Activated CD4-positive, alpha-beta T cell treated with anti-CD3 and anti-CD28 coated beads, Interleukin-2, amount 10 ng/mL, durations not matched to agents 24 days and 14 days (primary cell): ENCODE measurements at regions not wholly inside any gene's neighbourhood (a gene's known extent, or its start where the extent isn't known, plus 50 kb on each side); places are given as distances from the start of the nearest gene placed in this dataset.
"Not testable (repeated sequence)": the region's sequence is repeated elsewhere in the genome, so short reads cannot be mapped to it uniquely, and the experiment has no call there.

Source experiments
- DNase-seq: peaks from one replicate; pipeline ENCODE4 v3.0.0; 2022
- H3K27ac Mint-ChIP-seq: one replicate; pipeline ENCODE4 v1.8.0; 2022; ENCODE audit warnings: mild to moderate bottlenecking, mixed read lengths
- H3K27me3 Mint-ChIP-seq: one replicate; pipeline ENCODE4 v1.8.0; 2022; ENCODE audit warnings: mixed read lengths
- H3K36me3 Mint-ChIP-seq: one replicate; pipeline ENCODE4 v1.8.0; 2022; ENCODE audit warnings: low read depth, mild to moderate bottlenecking, mixed read lengths
- H3K4me1 Mint-ChIP-seq: one replicate; pipeline ENCODE4 v1.8.0; 2021; ENCODE audit warnings: mixed read lengths
- H3K4me3 Mint-ChIP-seq: one replicate; pipeline ENCODE4 v1.8.0; 2022; ENCODE audit warnings: mild to moderate bottlenecking, moderate library complexity, mixed read lengths
- H3K9me3 Mint-ChIP-seq: one replicate; pipeline ENCODE4 v1.8.0; 2021; ENCODE audit warnings: mixed read lengths
- intact Hi-C: fragments of 100-400 bp; cut with micrococcal nuclease; formaldehyde crosslinking; loops from one replicate; pipeline ENCODE4 v1.15.1; 2023

DNA sequence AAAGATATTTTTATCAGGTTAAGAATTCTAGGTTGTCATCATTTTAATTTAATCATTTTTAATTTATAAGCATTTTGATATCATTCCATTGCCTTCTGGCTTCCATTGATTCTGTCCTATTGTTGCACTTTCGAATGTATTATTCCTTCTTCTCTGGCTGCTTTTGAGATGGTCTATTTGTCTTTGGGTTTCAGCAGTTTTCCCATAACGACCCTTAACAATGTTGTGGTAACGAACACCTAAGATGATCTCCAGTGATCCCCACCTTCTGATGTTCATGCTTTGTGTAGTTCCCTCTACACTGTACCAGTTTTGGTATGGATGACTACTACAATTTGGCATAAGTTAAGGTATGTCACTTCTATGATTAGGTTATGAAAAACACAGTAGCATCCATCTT is 59.9 kb downstream of the MINAR1 start:
- Mint-ChIP-seq H3K9me3 (no peaks in the 10 kb centered on the region), H3K27ac (no peak overlapping the region), H3K4me3 (no peak overlapping the region), H3K36me3 (no peaks in the 10 kb centered on the region), H3K27me3 (peaks cover 3% of the 10 kb centered on the region), H3K4me1 (no peaks in the 10 kb centered on the region)
- no peak for DNase-seq
- intact Hi-C loops, result no loop called here

DNA sequence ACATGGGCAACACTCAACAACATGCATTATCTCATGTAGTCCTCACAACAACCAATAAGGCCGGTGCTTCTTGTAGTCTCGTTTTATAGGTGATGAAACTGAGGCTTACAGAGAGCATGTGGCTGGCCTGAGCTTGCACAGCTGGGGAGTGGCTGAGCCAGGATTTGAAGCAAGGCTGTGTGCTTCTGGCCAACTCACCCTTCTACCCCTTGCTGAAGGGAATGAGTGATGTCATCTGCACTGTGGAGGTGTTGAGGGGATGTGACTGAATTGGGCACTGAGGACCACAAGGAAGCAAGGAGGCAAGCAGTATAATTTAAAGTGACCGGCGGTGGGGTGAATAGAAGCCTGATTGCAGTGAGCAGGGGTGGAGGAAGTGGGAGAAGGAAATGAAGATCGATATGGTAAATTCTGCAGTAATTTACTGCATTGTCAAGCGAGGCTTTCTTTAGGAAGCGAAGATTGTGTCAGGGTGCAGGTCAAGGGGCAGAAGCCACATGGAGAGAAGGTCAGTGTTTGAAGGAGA is 62.3 kb downstream of the MINAR1 start:
- Mint-ChIP-seq H3K4me1 (no peaks in the 10 kb centered on the region), H3K27me3 (peaks cover 3% of the 10 kb centered on the region), H3K9me3 (no peaks in the 10 kb centered on the region), H3K36me3 (no peaks in the 10 kb centered on the region), H3K4me3 (no peak overlapping the region), H3K27ac (no peak overlapping the region)
- intact Hi-C loops, result no loop called here
- peak; percentile 24 for DNase-seq

DNA sequence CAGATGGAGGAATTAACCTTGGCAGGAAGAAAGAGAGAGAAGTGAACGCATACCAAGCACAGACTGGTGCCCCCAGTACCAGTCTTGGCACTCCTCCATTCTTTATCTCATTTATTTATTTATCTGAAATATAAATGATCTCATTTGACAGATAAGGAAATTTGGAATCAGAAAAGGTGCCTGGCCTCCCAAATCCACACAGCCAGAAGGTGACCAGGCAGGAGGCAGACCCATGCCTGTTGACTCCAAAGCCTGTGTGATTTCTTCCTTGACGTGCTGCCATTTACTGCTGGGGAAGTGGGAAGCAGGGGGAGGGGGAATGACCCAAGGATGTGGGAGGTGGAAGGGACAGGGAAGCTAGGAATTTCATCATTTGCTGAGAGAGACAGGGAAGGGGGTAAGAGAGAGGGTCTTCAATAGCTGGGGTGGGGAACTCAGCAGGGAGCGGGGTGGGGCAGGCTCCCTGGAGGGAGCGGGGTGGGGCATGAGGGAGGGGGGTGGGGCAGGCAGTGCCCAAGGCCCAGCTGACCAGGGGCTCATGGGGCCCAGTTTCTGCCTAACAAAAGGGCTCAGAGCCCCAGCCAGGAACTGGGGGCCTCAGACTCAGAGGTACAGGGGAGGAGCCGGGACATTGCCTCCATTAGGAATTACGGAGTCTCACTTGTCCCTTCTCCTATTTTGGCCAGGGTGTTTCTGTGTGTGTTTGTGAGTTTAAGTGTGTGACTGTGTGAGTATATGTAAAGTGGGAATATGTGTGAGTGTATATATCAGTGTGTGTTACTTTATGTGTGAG is 63.0 kb downstream of the MINAR1 start:
- DNase-seq, result peak; percentile 15
- no peaks in the 10 kb centered on the region for H3K9me3 Mint-ChIP-seq
- no peak overlapping the region for H3K4me3 Mint-ChIP-seq
- H3K27ac Mint-ChIP-seq, result no peak overlapping the region
- no peaks in the 10 kb centered on the region for H3K36me3 Mint-ChIP-seq
- intact Hi-C loops, result no loop called here
- H3K27me3 Mint-ChIP-seq, result peaks cover 3% of the 10 kb centered on the region
- H3K4me1 Mint-ChIP-seq, result no peaks in the 10 kb centered on the region

DNA sequence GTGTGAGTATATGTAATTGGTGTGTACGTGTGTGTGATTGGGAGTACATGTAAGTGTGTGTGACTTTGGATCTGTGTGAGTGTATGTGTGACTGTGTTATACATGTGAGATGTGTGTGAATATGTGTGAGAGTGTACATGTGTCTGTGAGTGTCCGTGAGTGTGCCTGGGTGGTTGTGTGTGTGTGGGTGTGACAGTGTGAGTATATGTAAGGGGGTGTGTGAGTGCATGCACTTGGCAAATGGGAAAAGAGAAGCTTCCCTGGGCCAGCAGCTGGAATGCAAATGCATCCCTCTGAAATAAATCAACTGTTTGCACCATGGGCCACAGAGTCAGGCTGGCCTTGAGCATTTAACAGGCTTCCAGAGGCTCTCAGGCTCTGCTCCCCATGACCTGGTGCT is 63.6 kb downstream of the MINAR1 start:
- H3K4me1 Mint-ChIP-seq, result no peaks in the 10 kb centered on the region
- H3K27ac Mint-ChIP-seq, result no peak overlapping the region
- peak; percentile 33 for DNase-seq
- H3K4me3 Mint-ChIP-seq, result no peak overlapping the region
- no peaks in the 10 kb centered on the region for H3K9me3 Mint-ChIP-seq
- intact Hi-C loops, result no loop called here
- H3K27me3 Mint-ChIP-seq, result peaks cover 3% of the 10 kb centered on the region
- no peaks in the 10 kb centered on the region for H3K36me3 Mint-ChIP-seq

DNA sequence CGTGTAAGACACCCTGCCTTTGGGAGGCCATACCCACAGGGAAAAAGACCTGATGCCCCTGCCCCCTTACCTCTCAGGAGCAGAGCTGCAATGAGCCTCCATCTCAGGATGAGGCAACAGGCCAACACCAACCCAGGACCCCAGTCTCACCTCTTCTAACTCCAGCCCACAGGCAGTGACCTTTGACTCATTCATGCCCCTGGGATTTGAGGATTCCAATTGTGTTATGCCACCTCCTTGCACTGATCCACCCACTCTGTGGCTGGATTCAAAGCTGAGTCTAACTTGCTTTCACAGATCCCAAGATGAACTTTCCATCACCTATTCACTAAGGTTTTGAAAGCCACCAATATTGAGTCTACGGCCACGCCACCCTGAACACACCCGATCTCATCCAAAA is 64.7 kb downstream of the MINAR1 start:
- intact Hi-C loops, result no loop called here
- H3K4me3 Mint-ChIP-seq, result no peak overlapping the region
- peaks cover 3% of the 10 kb centered on the region for H3K27me3 Mint-ChIP-seq
- H3K27ac Mint-ChIP-seq, result no peak overlapping the region
- no peak for DNase-seq
- no peaks in the 10 kb centered on the region for H3K4me1 Mint-ChIP-seq
- H3K9me3 Mint-ChIP-seq, result no peaks in the 10 kb centered on the region
- no peaks in the 10 kb centered on the region for H3K36me3 Mint-ChIP-seq

DNA sequence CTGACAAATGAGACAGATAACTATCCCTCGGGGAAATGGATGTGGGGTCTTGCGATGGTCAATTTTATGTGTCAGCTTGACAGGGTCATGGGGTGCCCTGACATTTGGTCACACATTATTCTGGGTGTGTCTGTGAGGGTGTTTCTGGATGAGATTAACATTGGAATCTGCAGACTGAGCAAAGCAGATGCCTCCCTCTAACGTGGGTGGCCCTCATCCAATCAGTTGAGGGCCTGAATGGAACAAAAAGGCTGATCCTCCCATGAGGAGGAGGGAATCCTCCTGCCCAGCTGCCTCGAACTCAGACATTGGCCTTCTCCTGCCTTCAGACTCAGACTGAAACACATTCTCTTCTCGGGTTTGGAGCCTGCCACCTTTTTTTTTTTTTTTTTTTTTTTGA is 69.0 kb downstream of the MINAR1 start:
- Mint-ChIP-seq H3K9me3 (no peaks in the 10 kb centered on the region), H3K27ac (no peak overlapping the region), H3K36me3 (no peaks in the 10 kb centered on the region), H3K27me3 (no peaks in the 10 kb centered on the region), H3K4me3 (no peak overlapping the region), H3K4me1 (no peaks in the 10 kb centered on the region)
- no peak for DNase-seq
- intact Hi-C loops, result no loop called here

DNA sequence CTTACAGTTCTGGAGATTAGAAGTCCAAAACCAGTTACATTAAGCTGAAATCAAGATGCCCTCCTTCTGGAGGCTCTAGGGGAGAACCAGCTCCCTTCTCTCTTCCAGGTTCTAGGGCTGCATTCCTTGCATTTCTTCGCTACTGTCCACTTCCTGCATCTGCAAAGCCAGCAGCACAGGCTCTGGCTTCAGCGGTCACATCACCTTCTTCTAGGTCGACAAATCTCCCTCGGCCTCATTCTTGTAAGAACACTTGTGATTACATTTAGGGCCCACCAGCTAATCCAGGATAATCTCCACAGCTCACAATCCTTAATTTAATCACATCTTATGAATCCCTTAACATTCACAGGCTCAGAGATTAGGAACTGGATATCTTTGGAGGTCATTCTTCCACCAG is 73.8 kb downstream of the MINAR1 start:
- peak; percentile 28 for DNase-seq
- H3K4me3 Mint-ChIP-seq, result no peak overlapping the region
- H3K9me3 Mint-ChIP-seq, result no peaks in the 10 kb centered on the region
- H3K27me3 Mint-ChIP-seq, result no peaks in the 10 kb centered on the region
- no peaks in the 10 kb centered on the region for H3K36me3 Mint-ChIP-seq
- no peaks in the 10 kb centered on the region for H3K4me1 Mint-ChIP-seq
- no peak overlapping the region for H3K27ac Mint-ChIP-seq
- intact Hi-C loops, result no loop called here

DNA sequence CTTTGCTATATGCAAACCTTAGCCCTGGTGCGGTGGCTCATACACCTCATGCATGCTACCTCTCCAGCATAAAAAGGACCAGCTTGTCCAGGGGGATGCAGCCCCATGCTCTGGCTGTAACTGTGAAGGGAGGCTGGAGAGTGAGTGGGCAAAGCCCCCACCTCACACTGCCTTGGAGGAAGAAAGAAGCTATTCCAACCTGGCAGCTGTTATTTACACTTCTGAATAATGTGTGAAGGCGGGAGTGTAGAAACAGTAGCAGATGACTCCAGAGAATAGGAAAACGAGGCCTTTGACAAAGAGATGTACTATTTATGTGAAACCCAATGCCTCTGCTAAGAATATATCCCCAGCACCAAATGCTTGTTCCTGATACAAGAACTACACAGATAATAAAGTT is 80.7 kb downstream of the MINAR1 start:
- DNase-seq, H3K4me1 Mint-ChIP-seq, H3K36me3 Mint-ChIP-seq, H3K27ac Mint-ChIP-seq, H3K27me3 Mint-ChIP-seq, H3K4me3 Mint-ChIP-seq, H3K9me3 Mint-ChIP-seq, intact Hi-C loops: not testable (repeated sequence)

DNA sequence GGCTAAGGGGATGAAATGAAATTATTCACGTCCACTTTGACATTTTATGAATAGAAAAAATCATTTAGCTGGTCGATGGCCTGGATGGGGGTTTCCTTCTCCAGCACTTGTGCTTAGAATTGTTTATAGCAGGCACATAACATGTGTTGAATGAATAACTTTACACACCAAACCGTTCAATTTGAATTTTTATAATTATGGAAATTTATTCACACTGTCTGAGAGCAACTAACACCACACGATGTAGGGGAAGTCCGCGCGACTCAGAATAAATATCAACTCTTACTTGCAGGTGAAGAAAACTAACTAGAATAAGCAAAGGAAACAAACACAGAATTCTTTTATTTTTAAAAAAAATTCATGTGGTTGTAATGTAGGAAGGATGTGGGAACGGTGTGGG is 81.3 kb downstream of the MINAR1 start:
- Mint-ChIP-seq H3K4me1 (no peaks in the 10 kb centered on the region), H3K27ac (no peak overlapping the region), H3K4me3 (no peak overlapping the region), H3K36me3 (no peaks in the 10 kb centered on the region), H3K27me3 (peaks cover 5% of the 10 kb centered on the region), H3K9me3 (no peaks in the 10 kb centered on the region)
- intact Hi-C loops, result no loop called here
- DNase-seq, result no peak

DNA sequence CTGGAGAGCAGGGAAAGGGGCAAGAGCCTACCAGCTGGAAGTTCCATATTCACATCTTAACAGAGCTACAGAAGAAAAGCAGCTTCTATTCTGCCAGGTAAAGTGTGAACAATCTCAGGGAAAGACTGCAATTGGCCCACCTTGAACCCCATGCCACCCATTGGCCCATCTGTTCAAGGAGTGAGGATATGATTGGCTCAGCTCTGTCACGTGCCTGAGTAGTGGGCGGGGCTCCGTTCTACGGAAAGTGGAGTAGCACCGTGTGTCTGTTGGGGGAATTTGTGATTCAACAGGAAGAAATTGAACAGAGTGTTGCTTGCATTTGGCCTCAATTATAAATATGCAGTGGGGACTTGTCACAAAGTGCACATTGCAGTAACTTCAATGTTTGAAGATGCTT is 81.8 kb downstream of the MINAR1 start:
- Mint-ChIP-seq H3K4me1 (no peaks in the 10 kb centered on the region), H3K27me3 (peaks cover 5% of the 10 kb centered on the region), H3K36me3 (no peaks in the 10 kb centered on the region), H3K4me3 (no peak overlapping the region), H3K9me3 (no peaks in the 10 kb centered on the region), H3K27ac (no peak overlapping the region)
- intact Hi-C loops, result no loop called here
- DNase-seq, result no peak

DNA sequence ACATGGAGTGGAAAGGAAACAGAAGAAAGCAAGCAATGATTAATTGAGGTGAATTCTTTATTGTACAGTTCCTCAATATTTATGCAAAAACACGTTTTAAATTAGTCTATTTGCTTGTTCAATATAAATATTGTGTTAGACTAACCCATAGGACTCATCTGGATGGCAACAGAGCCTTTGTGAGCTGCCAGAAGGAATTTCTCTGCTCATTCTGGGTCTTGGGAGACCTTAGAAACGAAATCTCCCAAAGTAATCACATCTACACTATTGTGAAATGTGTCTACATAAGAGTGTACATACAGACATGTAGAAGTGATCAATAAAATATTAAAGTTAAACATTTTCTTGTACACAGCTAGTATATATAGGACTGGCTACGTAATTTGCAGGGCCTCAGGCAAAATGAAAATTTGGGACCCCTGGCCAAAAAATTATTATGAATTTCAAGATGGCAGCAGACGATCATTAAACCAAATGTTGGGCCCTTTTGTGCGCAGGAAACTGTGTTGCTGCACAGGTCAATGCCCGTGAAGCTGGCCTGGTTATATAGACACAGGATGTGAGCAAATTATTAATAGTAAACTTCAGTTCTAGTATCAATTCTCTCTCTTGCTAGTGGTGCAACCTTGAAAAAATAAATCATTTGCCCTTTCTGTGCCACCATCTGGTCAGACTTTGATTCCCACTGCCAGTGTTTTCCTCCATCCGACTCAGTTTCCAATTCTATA is 83.3 kb downstream of the MINAR1 start:
- Mint-ChIP-seq H3K27me3 (peaks cover 7% of the 10 kb centered on the region), H3K36me3 (no peaks in the 10 kb centered on the region), H3K27ac (no peak overlapping the region), H3K4me3 (no peak overlapping the region), H3K9me3 (no peaks in the 10 kb centered on the region), H3K4me1 (no peaks in the 10 kb centered on the region)
- DNase-seq, result no peak
- intact Hi-C loops, result no loop called here

DNA sequence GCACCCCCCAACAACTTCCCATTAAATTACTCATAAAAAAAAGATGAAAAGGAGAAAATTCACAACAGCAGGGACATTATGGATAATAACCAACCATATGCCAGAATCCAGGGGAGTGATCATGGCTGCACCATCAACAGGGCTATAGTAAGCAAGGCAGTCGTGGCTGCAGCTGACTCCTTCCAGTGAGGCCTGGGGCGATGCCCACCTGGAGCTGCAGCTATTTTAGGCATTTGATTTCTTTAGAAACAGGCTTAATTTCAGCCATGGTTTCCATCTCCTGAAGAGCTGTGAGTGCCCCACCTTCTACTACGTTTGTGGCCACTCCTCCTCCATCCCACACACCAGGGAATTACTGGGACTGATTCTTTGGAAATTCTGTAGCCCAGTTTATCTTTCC is 84.0 kb downstream of the MINAR1 start:
- Mint-ChIP-seq H3K9me3 (no peaks in the 10 kb centered on the region), H3K4me3 (no peak overlapping the region), H3K36me3 (no peaks in the 10 kb centered on the region), H3K4me1 (no peaks in the 10 kb centered on the region), H3K27ac (no peak overlapping the region), H3K27me3 (peaks cover 10% of the 10 kb centered on the region)
- intact Hi-C loops, result no loop called here
- DNase-seq, result no peak

DNA sequence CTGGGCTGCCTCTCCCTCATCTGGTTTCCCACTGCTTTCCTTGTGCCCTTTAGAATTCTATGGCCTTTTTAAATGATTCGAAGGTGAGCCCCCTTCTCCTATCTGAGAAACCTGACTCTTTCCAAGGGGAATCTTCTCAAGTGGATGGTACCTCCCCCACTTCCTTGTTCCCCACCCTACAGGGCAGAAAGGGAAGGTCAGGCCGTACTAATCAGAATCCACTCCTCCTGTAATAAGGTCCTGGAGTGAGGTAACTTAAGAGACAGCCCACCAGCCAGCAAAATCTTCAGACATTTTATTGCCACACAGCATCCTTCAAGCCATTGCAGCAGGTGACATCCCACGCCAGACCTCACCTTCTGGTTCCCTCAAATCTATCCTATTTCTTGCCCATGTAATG is 84.5 kb downstream of the MINAR1 start:
- Mint-ChIP-seq H3K27me3 (peaks cover 10% of the 10 kb centered on the region), H3K4me1 (no peaks in the 10 kb centered on the region), H3K4me3 (no peak overlapping the region), H3K27ac (no peak overlapping the region), H3K36me3 (no peaks in the 10 kb centered on the region), H3K9me3 (no peaks in the 10 kb centered on the region)
- no peak for DNase-seq
- intact Hi-C loops, result no loop called here

DNA sequence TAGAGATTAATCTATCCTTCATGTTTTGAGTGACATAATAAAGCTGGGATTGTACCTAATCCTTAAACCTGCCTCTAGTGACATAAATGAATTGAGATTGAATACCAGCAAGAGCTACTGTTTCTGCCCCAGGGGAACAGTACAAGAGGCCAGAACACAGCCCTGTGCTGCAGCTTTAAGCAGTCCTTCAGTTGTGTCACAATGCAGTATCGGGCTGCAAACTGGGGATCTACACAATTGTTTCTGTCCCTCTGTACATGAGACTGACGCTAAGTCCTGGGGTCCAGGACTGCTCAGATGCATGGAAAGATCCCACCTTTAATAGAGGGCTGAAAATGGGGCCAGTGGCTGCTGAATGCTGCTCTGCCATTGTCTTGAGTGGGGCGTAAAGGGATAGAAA is 87.5 kb downstream of the MINAR1 start:
- Mint-ChIP-seq H3K9me3 (no peaks in the 10 kb centered on the region), H3K36me3 (no peaks in the 10 kb centered on the region), H3K27ac (no peak overlapping the region), H3K27me3 (peaks cover 10% of the 10 kb centered on the region), H3K4me3 (no peak overlapping the region), H3K4me1 (no peaks in the 10 kb centered on the region)
- intact Hi-C loops, result no loop called here
- DNase-seq, result no peak
